HFF-Myc (cell line): ENCODE measurements at regions not wholly inside any gene's neighbourhood (a gene's known extent, or its start where the extent isn't known, plus 50 kb on each side); places are given as distances from the start of the nearest gene placed in this dataset.

Experiments used
- DNase-seq: peaks from one replicate; pipeline ENCODE4 v3.0.0-alpha.2; 2011; ENCODE audit warnings: low read depth; ENCODE audit errors: extremely low read depth
- H3K4me3 ChIP-seq: replicated peaks from 2 replicates; pipeline ENCODE4 v1.5.1; 2011; ENCODE audit warnings: low read depth, mild to moderate bottlenecking, control low read depth, low read length
- TF ChIP-seq, protein P1 (sequence below): IDR thresholded peaks from 2 replicates; pipeline ENCODE4 v1.5.1; 2012; ENCODE audit warnings: mild to moderate bottlenecking, low read depth, low read length, control low read depth; ENCODE audit errors: missing control alignments

DNA sequence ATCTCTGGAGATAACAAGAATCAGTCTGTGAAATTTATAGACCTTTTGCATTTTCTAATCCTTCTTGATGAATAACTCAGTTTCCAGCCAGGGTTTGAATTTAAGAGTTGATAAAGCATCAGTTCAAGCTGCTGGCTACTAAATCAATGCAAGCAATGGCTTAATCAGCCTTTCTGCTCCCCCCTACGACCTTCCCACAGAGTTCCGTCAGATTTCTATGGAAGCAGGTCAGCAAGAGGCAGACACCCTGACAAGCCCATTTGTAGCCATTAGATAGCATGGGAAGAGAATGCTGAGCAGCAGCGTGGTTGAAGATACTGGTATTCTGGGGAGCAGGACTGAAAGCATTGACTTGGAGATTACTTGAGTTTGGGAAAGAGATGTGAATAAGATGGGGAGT is 868.1 kb downstream of the KCNJ2 start:
- no peak overlapping the region for H3K4me3 ChIP-seq
- no peak for DNase-seq
- TF ChIP-seq, protein P1, sequence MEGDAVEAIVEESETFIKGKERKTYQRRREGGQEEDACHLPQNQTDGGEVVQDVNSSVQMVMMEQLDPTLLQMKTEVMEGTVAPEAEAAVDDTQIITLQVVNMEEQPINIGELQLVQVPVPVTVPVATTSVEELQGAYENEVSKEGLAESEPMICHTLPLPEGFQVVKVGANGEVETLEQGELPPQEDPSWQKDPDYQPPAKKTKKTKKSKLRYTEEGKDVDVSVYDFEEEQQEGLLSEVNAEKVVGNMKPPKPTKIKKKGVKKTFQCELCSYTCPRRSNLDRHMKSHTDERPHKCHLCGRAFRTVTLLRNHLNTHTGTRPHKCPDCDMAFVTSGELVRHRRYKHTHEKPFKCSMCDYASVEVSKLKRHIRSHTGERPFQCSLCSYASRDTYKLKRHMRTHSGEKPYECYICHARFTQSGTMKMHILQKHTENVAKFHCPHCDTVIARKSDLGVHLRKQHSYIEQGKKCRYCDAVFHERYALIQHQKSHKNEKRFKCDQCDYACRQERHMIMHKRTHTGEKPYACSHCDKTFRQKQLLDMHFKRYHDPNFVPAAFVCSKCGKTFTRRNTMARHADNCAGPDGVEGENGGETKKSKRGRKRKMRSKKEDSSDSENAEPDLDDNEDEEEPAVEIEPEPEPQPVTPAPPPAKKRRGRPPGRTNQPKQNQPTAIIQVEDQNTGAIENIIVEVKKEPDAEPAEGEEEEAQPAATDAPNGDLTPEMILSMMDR = no peak

DNA sequence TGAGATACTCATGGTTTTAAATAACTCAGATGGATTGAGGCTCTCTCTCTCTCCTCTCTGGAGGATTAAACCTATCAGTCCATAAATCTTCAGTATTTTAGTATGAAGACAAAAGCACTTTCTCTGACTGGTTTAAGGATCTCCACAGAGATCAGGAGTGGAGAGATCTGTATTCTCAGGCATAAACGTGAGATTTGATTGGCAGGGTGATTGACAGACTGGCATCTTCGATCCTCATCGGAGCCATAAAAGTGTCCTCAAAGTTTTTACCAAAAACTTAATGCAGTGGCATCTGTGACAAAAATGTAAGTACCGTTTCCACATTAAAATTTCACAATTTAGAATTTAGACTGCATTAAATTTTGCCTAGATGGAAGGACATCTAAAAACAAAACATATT is 870.1 kb downstream of the KCNJ2 start:
- H3K4me3 ChIP-seq = no peak overlapping the region
- DNase-seq = no peak
- TF ChIP-seq, protein P1 = no peak

DNA sequence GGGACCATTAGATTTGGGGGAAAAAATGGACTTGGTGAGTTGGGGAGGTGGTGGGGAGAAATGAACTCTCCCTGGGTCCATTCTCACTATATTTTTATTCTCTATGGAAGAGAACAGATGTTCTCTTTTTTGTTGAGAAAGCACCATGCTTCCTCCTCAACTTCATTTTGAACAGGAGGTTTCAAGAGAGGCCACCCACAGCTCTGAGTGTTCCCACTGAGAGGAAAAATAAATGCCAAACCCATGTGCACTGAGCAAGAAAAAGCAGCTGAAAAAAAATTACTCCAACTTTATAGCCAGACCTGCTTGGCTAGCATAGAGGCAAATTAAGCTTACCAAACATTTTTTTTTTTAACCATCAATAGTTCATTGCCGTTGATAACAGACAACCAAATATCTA is 883.6 kb downstream of the KCNJ2 start:
- H3K4me3 ChIP-seq = no peak overlapping the region
- DNase-seq = no peak
- TF ChIP-seq, protein P1 = no peak

DNA sequence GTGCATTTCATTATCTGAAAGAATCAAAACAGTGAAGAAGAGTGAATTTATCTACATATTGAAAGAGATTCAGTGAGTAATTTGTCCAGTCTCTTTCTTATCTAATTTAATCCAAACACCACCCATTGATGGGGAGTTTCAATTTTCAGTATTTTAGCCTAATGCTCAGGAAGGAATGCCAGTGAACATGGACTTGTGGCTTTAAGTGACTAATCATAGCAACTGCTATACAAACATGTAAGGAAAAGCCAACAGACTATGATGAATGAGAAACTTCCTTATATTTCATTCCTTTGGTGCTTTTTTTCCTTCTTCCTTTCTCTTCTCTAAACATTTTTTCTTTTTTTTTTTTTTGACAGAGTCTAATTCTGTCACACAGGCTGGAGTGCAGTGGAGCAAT is 885.8 kb downstream of the KCNJ2 start:
- DNase-seq = no peak
- TF ChIP-seq, protein P1 = no peak
- H3K4me3 ChIP-seq = no peak overlapping the region

DNA sequence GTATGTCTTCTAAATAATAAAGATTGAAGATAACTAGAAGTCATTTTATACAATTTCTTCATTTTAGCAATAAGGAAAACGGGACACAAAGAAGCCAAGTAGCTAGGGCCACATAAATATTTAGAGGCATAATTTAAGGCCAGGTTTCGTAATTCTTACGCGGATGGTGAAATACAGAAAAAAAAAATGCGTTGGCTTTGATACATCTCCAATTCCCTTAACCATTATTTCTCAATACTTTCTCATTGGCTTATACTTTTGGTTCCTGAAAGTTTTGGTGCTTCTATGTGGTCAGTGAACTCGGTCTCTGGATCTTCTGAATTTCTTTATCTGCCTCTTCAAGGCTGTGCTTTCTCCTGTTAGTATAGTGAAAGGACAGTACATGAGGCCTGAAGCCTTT is 888.1 kb downstream of the KCNJ2 start:
- no peak for DNase-seq
- no peak overlapping the region for H3K4me3 ChIP-seq
- TF ChIP-seq, protein P1 = no peak

DNA sequence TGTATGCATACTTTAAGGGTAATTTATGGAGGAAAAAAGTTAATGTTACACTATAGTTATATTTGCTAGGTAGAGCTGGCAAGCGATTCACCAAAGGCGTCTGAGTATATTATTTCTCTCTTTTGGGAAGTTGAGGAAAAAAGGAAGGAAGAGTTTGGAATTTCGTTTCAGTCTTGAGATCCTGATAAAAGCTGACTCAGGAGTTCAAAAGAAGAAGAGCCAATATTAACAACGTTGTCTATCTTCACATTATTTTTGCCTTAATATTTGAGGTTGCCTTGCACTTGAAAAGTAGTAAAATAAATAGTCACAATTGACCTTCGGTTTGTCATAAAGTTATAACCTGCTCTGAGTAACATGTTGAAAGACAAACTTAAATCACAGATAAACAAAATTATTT is 888.6 kb downstream of the KCNJ2 start:
- TF ChIP-seq, protein P1 = no peak
- DNase-seq = no peak
- no peak overlapping the region for H3K4me3 ChIP-seq

DNA sequence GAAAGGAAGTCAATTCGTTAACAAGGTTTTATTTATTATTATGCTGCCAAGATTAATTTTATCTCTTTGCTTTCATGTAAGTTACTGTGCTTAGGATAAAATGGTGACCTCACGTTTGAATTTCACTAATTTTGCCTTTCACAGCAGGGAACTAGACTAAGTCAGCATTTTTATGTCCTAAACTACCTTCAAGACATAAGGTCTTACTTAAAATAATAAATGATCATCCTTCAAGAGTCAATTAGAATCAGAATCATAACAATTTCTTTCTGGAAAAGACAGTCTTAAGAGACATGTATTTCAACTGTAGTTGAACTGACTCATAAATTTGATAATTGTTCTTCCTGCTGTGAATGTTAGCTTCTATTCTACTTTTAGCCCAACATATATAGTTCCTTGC is 893.8 kb downstream of the KCNJ2 start:
- TF ChIP-seq, protein P1 = no peak
- no peak for DNase-seq

More for the DNA sequence above, 893.8 kb downstream of the KCNJ2 start:
- H3K4me3 ChIP-seq = no peak overlapping the region
